H9 (cell line): ENCODE measurements at regions not wholly inside any gene's neighbourhood (a gene's known extent, or its start where the extent isn't known, plus 50 kb on each side); places are given as distances from the start of the nearest gene placed in this dataset.

Source experiments
- DNase-seq: peaks from one replicate; pipeline ENCODE4 v3.0.0-alpha.2; 2017
- H2AFZ ChIP-seq: one replicate; pipeline ENCODE4 v1.6.1; 2013; ENCODE audit warnings: mild to moderate bottlenecking, low read length, control low read depth, moderate library complexity
- H2AK5ac ChIP-seq: 2 replicates; pipeline ENCODE4 v1.6.1; 2013; ENCODE audit warnings: low read length, control low read depth, mixed read lengths; ENCODE audit not compliant: insufficient read length
- H2BK120ac ChIP-seq: one replicate; pipeline ENCODE4 v1.6.1; 2013; ENCODE audit warnings: low read depth, mild to moderate bottlenecking, low read length, control low read depth, inconsistent platforms; ENCODE audit not compliant: poor library complexity, severe bottlenecking
- H2BK12ac ChIP-seq: 2 replicates; pipeline ENCODE4 v1.6.1; 2013; ENCODE audit warnings: low read length, control low read depth, mixed read lengths, low read depth; ENCODE audit not compliant: insufficient read length
- H2BK15ac ChIP-seq: 2 replicates; pipeline ENCODE4 v1.6.1; 2013; ENCODE audit warnings: low read depth, low read length, control low read depth
- H2BK20ac ChIP-seq: one replicate; pipeline ENCODE4 v1.6.1; 2013; ENCODE audit warnings: low read depth, mild to moderate bottlenecking, low read length, control low read depth, inconsistent platforms; ENCODE audit not compliant: poor library complexity, severe bottlenecking
- H2BK5ac ChIP-seq: 2 replicates; pipeline ENCODE4 v1.6.1; 2013; ENCODE audit warnings: low read length, control low read depth, mixed read lengths; ENCODE audit not compliant: insufficient read length
- H3K14ac ChIP-seq: 2 replicates; pipeline ENCODE4 v1.6.1; 2013; ENCODE audit warnings: low read length, control low read depth; ENCODE audit not compliant: insufficient read depth
- H3K18ac ChIP-seq: 2 replicates; pipeline ENCODE4 v1.6.1; 2013; ENCODE audit warnings: low read depth, mild to moderate bottlenecking, mixed read lengths, low read length, control low read depth; ENCODE audit not compliant: insufficient read length
- H3K23ac ChIP-seq: 2 replicates; pipeline ENCODE4 v1.6.1; 2013; ENCODE audit warnings: low read length, control low read depth, mixed read lengths, low read depth; ENCODE audit not compliant: insufficient read length
- H3K23me2 ChIP-seq: 2 replicates; pipeline ENCODE4 v1.6.1; 2013; ENCODE audit warnings: low read depth, mild to moderate bottlenecking, mixed read lengths, low read length, control low read depth; ENCODE audit not compliant: insufficient read length, poor library complexity, severe bottlenecking
- H3K27ac ChIP-seq: 2 replicates; pipeline ENCODE4 v1.5.1; 2013; ENCODE audit warnings: low read length, control low read depth, mixed read lengths, low read depth; ENCODE audit not compliant: insufficient read length
- H3K27me3 ChIP-seq: 2 replicates; pipeline ENCODE4 v1.6.1; 2013; ENCODE audit warnings: low read length, control low read depth, inconsistent platforms; ENCODE audit not compliant: insufficient read depth
- H3K4ac ChIP-seq: 2 replicates; pipeline ENCODE4 v1.6.1; 2013; ENCODE audit warnings: low read depth, mild to moderate bottlenecking, control low read depth, inconsistent platforms, low read length, moderate library complexity
- H3K4me1 ChIP-seq: 2 replicates; pipeline ENCODE4 v1.6.1; 2013; ENCODE audit warnings: low read length, control low read depth, inconsistent platforms; ENCODE audit not compliant: insufficient read depth
- H3K4me2 ChIP-seq: 2 replicates; pipeline ENCODE4 v1.6.1; 2013; ENCODE audit warnings: low read length, control low read depth, mixed read lengths; ENCODE audit not compliant: insufficient read length, insufficient read depth
- H3K56ac ChIP-seq: 2 replicates; pipeline ENCODE4 v1.6.1; 2013; ENCODE audit warnings: low read depth, mild to moderate bottlenecking, mixed read lengths, low read length, control low read depth; ENCODE audit not compliant: insufficient read length
- H3K79me1 ChIP-seq: 2 replicates; pipeline ENCODE4 v1.6.1; 2013; ENCODE audit warnings: low read depth, mild to moderate bottlenecking, moderate library complexity, low read length, control low read depth, inconsistent platforms; ENCODE audit not compliant: insufficient read depth, poor library complexity, severe bottlenecking
- H3K79me2 ChIP-seq: 2 replicates; pipeline ENCODE4 v1.6.1; 2013; ENCODE audit warnings: low read length, control low read depth, inconsistent platforms; ENCODE audit not compliant: insufficient read depth
- H3K9ac ChIP-seq: 2 replicates; pipeline ENCODE4 v1.6.1; 2013; ENCODE audit warnings: low read length, control low read depth, mixed read lengths; ENCODE audit not compliant: insufficient read length; ENCODE audit errors: extremely low read depth
- H3K9me3 ChIP-seq: one replicate; pipeline ENCODE4 v1.6.1; 2013; ENCODE audit warnings: low read depth, low read length, inconsistent platforms; ENCODE audit not compliant: control insufficient read depth
- H3T11ph ChIP-seq: one replicate; pipeline ENCODE4 v1.6.1; 2013; ENCODE audit warnings: mild to moderate bottlenecking, low read length, control low read depth, inconsistent platforms
- H4K20me1 ChIP-seq: one replicate; pipeline ENCODE4 v1.6.1; 2013; ENCODE audit not compliant: control insufficient read depth, insufficient read length, insufficient read depth
- H4K5ac ChIP-seq: 2 replicates; pipeline ENCODE4 v1.6.1; 2013; ENCODE audit warnings: low read depth, mild to moderate bottlenecking, mixed read lengths, low read length, control low read depth; ENCODE audit not compliant: insufficient read length
- H4K8ac ChIP-seq: replicated peaks from 2 replicates; pipeline ENCODE4 v1.6.1; 2013; ENCODE audit warnings: low read length, control low read depth, mixed read lengths, low read depth; ENCODE audit not compliant: insufficient read length
- H4K91ac ChIP-seq: 2 replicates; pipeline ENCODE4 v1.6.1; 2013; ENCODE audit warnings: low read depth, mild to moderate bottlenecking, moderate library complexity, mixed read lengths, low read length, control low read depth; ENCODE audit not compliant: insufficient read length
- H3K27ac Mint-ChIP-seq, 3 experiments: 2 replicates in 2 of 3; 3 replicates in 1 of 3; pipeline ENCODE4 v1.8.0; 2020 to 2021; ENCODE audit warnings: mixed read lengths in 3 of 3, mild to moderate bottlenecking in 1 of 3, moderate library complexity in 1 of 3
- H3K27me3 Mint-ChIP-seq: 2 replicates; pipeline ENCODE4 v1.8.0; 2021; ENCODE audit warnings: low read depth, mild to moderate bottlenecking, moderate library complexity, mixed read lengths
- H3K36me3 Mint-ChIP-seq, 3 experiments: 2 replicates in 2 of 3; 3 replicates in 1 of 3; pipeline ENCODE4 v1.8.0; 2020 to 2021; ENCODE audit warnings: low read depth in 3 of 3, mixed read lengths in 3 of 3; ENCODE audit not compliant: insufficient read depth in 1 of 3
- H3K4me1 Mint-ChIP-seq, 2 experiments: 2 replicates each; pipeline ENCODE4 v1.8.0; 2020; ENCODE audit warnings: mixed read lengths in 2 of 2
- H3K4me3 Mint-ChIP-seq, 2 experiments: 2 replicates in 1 of 2; 3 replicates in 1 of 2; pipeline ENCODE4 v1.8.0; 2020 to 2021; ENCODE audit warnings: mild to moderate bottlenecking in 2 of 2, mixed read lengths in 2 of 2, moderate library complexity in 1 of 2
- H3K9me3 Mint-ChIP-seq, 2 experiments: 2 replicates in 1 of 2; 3 replicates in 1 of 2; pipeline ENCODE4 v1.8.0; 2020; ENCODE audit warnings: mild to moderate bottlenecking in 2 of 2, mixed read lengths in 2 of 2, moderate library complexity in 1 of 2
- WGBS: extraction: QIAGEN DNeasy Blood & Tissue Kit; methylation state at CpG from one replicate; pipeline ENCODE4 v1.1.7; 2013; ENCODE audit warnings: missing lambda C conversion rate, low lambda C conversion rate, mixed read lengths; ENCODE audit not compliant: insufficient read length; ENCODE audit errors: extremely low coverage; 5-methylcytosine and 5-hydroxymethylcytosine counted together
- TF ChIP-seq, protein P1 (sequence below): fragments of 200-600 bp; sonication (generic); conservative IDR thresholded peaks from 3 replicates; pipeline ENCODE4 v1.8.0; 2021; ENCODE audit warnings: antibody characterized with exemption, mild to moderate bottlenecking

DNA sequence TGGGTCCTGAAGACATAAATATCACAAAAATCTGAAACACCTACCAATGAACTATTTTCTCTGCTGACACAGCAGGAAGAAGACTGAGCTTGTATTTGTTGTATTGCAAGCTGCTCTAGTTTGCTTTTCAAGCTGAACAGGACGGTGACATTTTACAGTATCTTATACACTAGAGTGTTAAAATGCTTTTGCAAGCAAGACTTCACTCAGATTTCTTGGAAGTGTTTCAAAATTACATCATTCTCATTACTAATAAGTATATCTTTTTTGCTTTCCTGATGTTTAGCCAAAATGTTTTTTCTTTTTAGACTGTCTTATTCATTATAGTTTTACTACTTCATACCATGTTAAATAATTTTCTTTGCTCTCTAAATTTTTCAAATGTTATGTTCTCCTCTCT lies 427.1 kb upstream of the CXADR start:
- Mint-ChIP-seq H3K27me3 (no peaks in the 10 kb centered on the region), H3K4me3 (no peak overlapping the region), H3K27ac (no peak overlapping the region), H3K9me3 (peaks cover 4 to 7% of the 10 kb centered on the region in 2 experiments; a peak in 3 of 5 replicates), H3K4me1 (peaks cover 19 to 24% of the 10 kb centered on the region in 2 experiments), H3K36me3 (peaks cover 0 to 5% (median 3%) of the 10 kb centered on the region in 3 experiments; a peak in 5 of 7 replicates)
- Histone ChIP-seq H2BK15ac (no peak overlapping the region), H3K4ac (no peak overlapping the region), H4K8ac (no peak overlapping the region), H2BK120ac (no peak overlapping the region), H2AK5ac (no peak overlapping the region), H3K27me3 (no peaks in the 10 kb centered on the region), H3K79me2 (no peaks in the 10 kb centered on the region), H3K23ac (no peak overlapping the region), H2BK20ac (no peak overlapping the region), H2BK5ac (no peak overlapping the region), H3K23me2 (no peaks in the 10 kb centered on the region), H3K9ac (no peak overlapping the region), H3K79me1 (no peaks in the 10 kb centered on the region), H3K27ac (no peak overlapping the region), H3K4me2 (no peak overlapping the region), H3K18ac (no peak overlapping the region), H4K5ac (no peak overlapping the region), H2BK12ac (no peak overlapping the region), H3K9me3 (no peaks in the 10 kb centered on the region), H2AFZ (no peak overlapping the region), H3K56ac (no peak overlapping the region), H3K4me1 (no peaks in the 10 kb centered on the region), H4K20me1 (no peaks in the 10 kb centered on the region), H3K14ac (no peak overlapping the region), H3T11ph (no peak overlapping the region), H4K91ac (no peak overlapping the region)
- WGBS: no CpG with 5 or more reads among the region's 1 CpG
- TF ChIP-seq, protein P1, sequence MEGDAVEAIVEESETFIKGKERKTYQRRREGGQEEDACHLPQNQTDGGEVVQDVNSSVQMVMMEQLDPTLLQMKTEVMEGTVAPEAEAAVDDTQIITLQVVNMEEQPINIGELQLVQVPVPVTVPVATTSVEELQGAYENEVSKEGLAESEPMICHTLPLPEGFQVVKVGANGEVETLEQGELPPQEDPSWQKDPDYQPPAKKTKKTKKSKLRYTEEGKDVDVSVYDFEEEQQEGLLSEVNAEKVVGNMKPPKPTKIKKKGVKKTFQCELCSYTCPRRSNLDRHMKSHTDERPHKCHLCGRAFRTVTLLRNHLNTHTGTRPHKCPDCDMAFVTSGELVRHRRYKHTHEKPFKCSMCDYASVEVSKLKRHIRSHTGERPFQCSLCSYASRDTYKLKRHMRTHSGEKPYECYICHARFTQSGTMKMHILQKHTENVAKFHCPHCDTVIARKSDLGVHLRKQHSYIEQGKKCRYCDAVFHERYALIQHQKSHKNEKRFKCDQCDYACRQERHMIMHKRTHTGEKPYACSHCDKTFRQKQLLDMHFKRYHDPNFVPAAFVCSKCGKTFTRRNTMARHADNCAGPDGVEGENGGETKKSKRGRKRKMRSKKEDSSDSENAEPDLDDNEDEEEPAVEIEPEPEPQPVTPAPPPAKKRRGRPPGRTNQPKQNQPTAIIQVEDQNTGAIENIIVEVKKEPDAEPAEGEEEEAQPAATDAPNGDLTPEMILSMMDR: no peak
- DNase-seq: no peak
